ENCODE measurements at regions not wholly inside any gene's neighbourhood (a gene's known extent, or its start where the extent isn't known, plus 50 kb on each side); places are given as distances from the start of the nearest gene placed in this dataset.

- no peak for DNase-seq
- H3K27ac ChIP-seq: no peak overlapping the region
- H3K4me3 ChIP-seq: no peak overlapping the region
- H3K9me3 ChIP-seq: no peaks in the 10 kb centered on the region
- H3K36me3 ChIP-seq: no peaks in the 10 kb centered on the region
- H3K27me3 ChIP-seq: no peaks in the 10 kb centered on the region
- intact Hi-C loops (cut with DNase I; ENCODE audit: low total_unique reads): no loop called here
- no peak for TF ChIP-seq CTCF (IDR thresholded peaks at IDR 0.05)
- H3K4me1 ChIP-seq: no peaks in the 10 kb centered on the region
Measured at GRCh38 chr17:71724339-71724738, 396.5 kb upstream of the SOX9 start.

- Histone ChIP-seq H3K36me3 (no peaks in the 10 kb centered on the region), H3K4me1 (no peaks in the 10 kb centered on the region), H3K4me3 (no peak overlapping the region), H3K9me3 (no peaks in the 10 kb centered on the region), H3K27me3 (no peaks in the 10 kb centered on the region), H3K27ac (no peak overlapping the region)
- intact Hi-C loops (cut with DNase I; ENCODE audit: low total_unique reads): no loop called here
- DNase-seq: no peak
- no peak for TF ChIP-seq CTCF (IDR thresholded peaks at IDR 0.05)
Measured at GRCh38 chr17:71725811-71726210, 395.0 kb upstream of the SOX9 start.

- no peaks in the 10 kb centered on the region for H3K9me3 ChIP-seq
- no peak overlapping the region for H3K4me3 ChIP-seq
- no peaks in the 10 kb centered on the region for H3K36me3 ChIP-seq
- no peak overlapping the region for H3K27ac ChIP-seq
- intact Hi-C loops (cut with DNase I; ENCODE audit: low total_unique reads): no loop called here
- no peak for DNase-seq
- no peak for TF ChIP-seq CTCF (IDR thresholded peaks at IDR 0.05)
- no peaks in the 10 kb centered on the region for H3K4me1 ChIP-seq
- H3K27me3 ChIP-seq: no peaks in the 10 kb centered on the region
Measured at GRCh38 chr17:71726341-71726740, 394.5 kb upstream of the SOX9 start.

GRCh38 chr17:71727292-71727691 is 393.5 kb upstream of the SOX9 start:
- Histone ChIP-seq H3K4me3 (no peak overlapping the region), H3K27ac (no peak overlapping the region), H3K27me3 (no peaks in the 10 kb centered on the region), H3K4me1 (no peaks in the 10 kb centered on the region), H3K36me3 (no peaks in the 10 kb centered on the region), H3K9me3 (no peaks in the 10 kb centered on the region)
- intact Hi-C loops (cut with DNase I; ENCODE audit: low total_unique reads): no loop called here
- no peak for TF ChIP-seq CTCF (IDR thresholded peaks at IDR 0.05)
- no peak for DNase-seq

- Histone ChIP-seq H3K36me3 (no peaks in the 10 kb centered on the region), H3K27me3 (no peaks in the 10 kb centered on the region), H3K27ac (no peak overlapping the region), H3K9me3 (no peaks in the 10 kb centered on the region), H3K4me1 (no peaks in the 10 kb centered on the region), H3K4me3 (no peak overlapping the region)
- intact Hi-C loops (cut with DNase I; ENCODE audit: low total_unique reads): no loop called here
- no peak for DNase-seq
- TF ChIP-seq CTCF (IDR thresholded peaks at IDR 0.05): no peak
Measured at GRCh38 chr17:71727723-71728122, 393.1 kb upstream of the SOX9 start.

GRCh38 chr17:71730871-71731270 is 389.9 kb upstream of the SOX9 start:
- intact Hi-C loops (cut with DNase I; ENCODE audit: low total_unique reads): no loop called here
- Histone ChIP-seq H3K27me3 (no peaks in the 10 kb centered on the region), H3K9me3 (no peaks in the 10 kb centered on the region), H3K4me1 (no peaks in the 10 kb centered on the region), H3K36me3 (no peaks in the 10 kb centered on the region), H3K27ac (no peak overlapping the region), H3K4me3 (no peak overlapping the region)
- TF ChIP-seq CTCF (IDR thresholded peaks at IDR 0.05): no peak
- no peak for DNase-seq

All from tibial artery (tissue), 4 donors.